Endothelial cell of umbilical vein (primary cell): ENCODE measurements at regions not wholly inside any gene's neighbourhood (a gene's known extent, or its start where the extent isn't known, plus 50 kb on each side); places are given as distances from the start of the nearest gene placed in this dataset.

Source experiments
- BruUV-seq: library from RNA; stranded (reverse); fragments of 400-500 nt; replicated peaks from 2 replicates; lab custom pipeline; 2021; lab: Mats Ljungman, UMichigan
- CTCF ChIA-PET: fragments of 300-600, 350-600 bp; sonication (Branson Sonifier 250); formaldehyde crosslinking; loops from one replicate; lab custom pipeline; 2021; ENCODE audit warnings: antibody characterized with exemption, inconsistent platforms; lab: Charles Lee
- POLR2A ChIA-PET: fragments of 300-600, 350-600 bp; sonication (Branson Sonifier 250); formaldehyde crosslinking; loops from one replicate; lab custom pipeline; 2021; ENCODE audit warnings: antibody characterized with exemption, inconsistent platforms; lab: Charles Lee
- DNase-seq: peaks from one replicate; pipeline ENCODE4 v3.0.0-alpha.2; 2011; ENCODE audit warnings: low read depth, low spot score
- FAIRE-seq: peaks from 2 replicates; lab custom pipeline; 2011; peaks lifted over from hg19 to GRCh38; lab: Jason Lieb, UNC
- H2AFZ ChIP-seq: 2 replicates; pipeline ENCODE4 v1.6.0; 2012; ENCODE audit warnings: low read depth, low read length, control low read depth, inconsistent platforms
- H3K27ac ChIP-seq: 2 replicates; pipeline ENCODE4 v1.5.1; 2011; ENCODE audit warnings: low read depth, mild to moderate bottlenecking, control low read depth, low read length, moderate library complexity; ENCODE audit not compliant: insufficient read depth
- H3K27me3 ChIP-seq, 2 experiments: 2 replicates each; pipeline versions ENCODE4 v1.6.0 to v1.6.1; 2011; ENCODE audit warnings: low read length in 2 of 2, mixed read lengths in 1 of 2; ENCODE audit not compliant: control insufficient read depth in 2 of 2, insufficient read depth in 2 of 2
- H3K36me3 ChIP-seq, 2 experiments: 2 replicates in 1 of 2; 3 replicates in 1 of 2; pipeline ENCODE4 v1.5.1; 2011; ENCODE audit warnings: low read length in 2 of 2, mild to moderate bottlenecking in 1 of 2, moderate library complexity in 1 of 2; ENCODE audit not compliant: control insufficient read depth in 2 of 2, insufficient read depth in 2 of 2; ENCODE audit errors: extremely low read depth in 1 of 2
- H3K4me1 ChIP-seq: 3 replicates; pipeline ENCODE4 v1.5.1; 2011; ENCODE audit warnings: mild to moderate bottlenecking, low read length; ENCODE audit not compliant: control insufficient read depth, insufficient read depth; ENCODE audit errors: extremely low read depth
- H3K4me2 ChIP-seq: 2 replicates; pipeline ENCODE4 v1.6.1; 2011; ENCODE audit warnings: low read length, control low read depth, mixed read lengths; ENCODE audit not compliant: insufficient read depth
- H3K4me3 ChIP-seq, 3 experiments: fragments of 200-600 bp in 1 of 3; sonication (generic), shearing (Covaris generic) in 1 of 3; replicated peaks in 1 of 3; 2 replicates each; pipeline ENCODE4 v1.5.1; 2011 to 2016; ENCODE audit warnings: control low read depth in 3 of 3, low read length in 3 of 3, mild to moderate bottlenecking in 2 of 3, inconsistent platforms in 1 of 3, low read depth in 1 of 3, moderate library complexity in 1 of 3; ENCODE audit not compliant: insufficient read depth in 1 of 3
- H3K79me2 ChIP-seq: 2 replicates; pipeline ENCODE4 v1.6.0; 2012; ENCODE audit warnings: low read length, inconsistent platforms; ENCODE audit not compliant: control insufficient read depth, insufficient read depth
- H3K9ac ChIP-seq: replicated peaks from 2 replicates; pipeline ENCODE3; 2011; ENCODE audit warnings: low read length, control low read depth; ENCODE audit not compliant: insufficient read depth; ENCODE audit errors: extremely low read depth
- H3K9me1 ChIP-seq: replicated peaks from 3 replicates; pipeline ENCODE4 v1.6.0; 2011; ENCODE audit warnings: mild to moderate bottlenecking, low read length; ENCODE audit not compliant: control insufficient read depth, insufficient read depth; ENCODE audit errors: extremely low read depth
- H3K9me3 ChIP-seq: replicated peaks from 2 replicates; pipeline ENCODE4 v1.5.1; 2012; ENCODE audit warnings: low read length, inconsistent platforms; ENCODE audit not compliant: control insufficient read depth, insufficient read depth
- H4K20me1 ChIP-seq: replicated peaks from 2 replicates; pipeline ENCODE3; 2011; ENCODE audit warnings: mild to moderate bottlenecking, low read length; ENCODE audit not compliant: control insufficient read depth, insufficient read depth; ENCODE audit errors: extremely low read depth
- CTCF ChIP-seq, 2 donors: IDR thresholded peaks; 1 replicate in 1 of 2; 2 replicates in 1 of 2; pipeline ENCODE4 v1.5.1; 2011; ENCODE audit warnings: low read length in 2 of 2, mild to moderate bottlenecking in 2 of 2, moderate library complexity in 2 of 2, control low read depth in 1 of 2, inconsistent platforms in 1 of 2, low read depth in 1 of 2; ENCODE audit not compliant: insufficient read depth in 1 of 2; ENCODE audit errors: extremely low read depth in 1 of 2
- EZH2 ChIP-seq: IDR thresholded peaks from 2 replicates; pipeline ENCODE4 v1.6.1; 2012; ENCODE audit warnings: borderline replicate concordance, low read depth, mild to moderate bottlenecking, moderate library complexity, low read length, inconsistent platforms; ENCODE audit not compliant: severe bottlenecking
- FOS ChIP-seq: IDR thresholded peaks from 2 replicates; pipeline ENCODE4 v1.6.1; 2011; ENCODE audit warnings: mild to moderate bottlenecking, low read length, moderate library complexity, borderline replicate concordance; ENCODE audit not compliant: insufficient read depth
- GATA2 ChIP-seq: IDR thresholded peaks from 2 replicates; pipeline ENCODE4 v1.7.0; 2011; ENCODE audit warnings: low read depth, mild to moderate bottlenecking, moderate library complexity, mixed read lengths, low read length; ENCODE audit not compliant: insufficient read length, insufficient read depth
- JUN ChIP-seq: IDR thresholded peaks from 2 replicates; pipeline ENCODE4 v1.6.1; 2011; ENCODE audit warnings: borderline replicate concordance, low read depth; ENCODE audit not compliant: insufficient read length, insufficient read depth
- MAX ChIP-seq: IDR thresholded peaks from 2 replicates; pipeline ENCODE4 v1.6.1; 2011; ENCODE audit not compliant: insufficient read depth, insufficient read length
- MYC ChIP-seq: IDR thresholded peaks from one replicate; pipeline ENCODE4 v1.6.1; 2011; ENCODE audit warnings: mild to moderate bottlenecking, low read depth, low read length
- POLR2A ChIP-seq: IDR thresholded peaks from 2 replicates; pipeline ENCODE4 v1.6.1; 2012; ENCODE audit warnings: low read depth, mild to moderate bottlenecking, control low read depth, low read length
- POLR2AphosphoS5 ChIP-seq: IDR thresholded peaks from 2 replicates; pipeline ENCODE4 v1.6.1; 2012; ENCODE audit warnings: low read depth, mild to moderate bottlenecking, control low read depth, low read length, moderate library complexity; ENCODE audit not compliant: insufficient read depth
- dilution Hi-C: fragments of 300-500 bp; cut with MboI; formaldehyde crosslinking; loops from one replicate; pipeline ENCODE4 v1.15.0; 2019; ENCODE audit warnings: low sequenced_read_pairs; ENCODE audit not compliant: extremely low pct_ligation_motif_present
- intact Hi-C: fragments of 100-400 bp; cut with micrococcal nuclease; formaldehyde crosslinking; loops from one replicate; pipeline ENCODE4 v1.10.0; 2022

GRCh38 chr16:79436885-79437284 is 163.7 kb downstream of the MAF start:
- no peak overlapping the region for H2AFZ ChIP-seq
- H3K9me1 ChIP-seq = no peaks in the 10 kb centered on the region
- no peaks in the 10 kb centered on the region for H3K27me3 ChIP-seq
- DNase-seq = no peak
- H3K36me3 ChIP-seq = no peaks in the 10 kb centered on the region
- peaks cover 4% of the 10 kb centered on the region for H3K9me3 ChIP-seq
- no peak overlapping the region for H3K27ac ChIP-seq
- intact Hi-C loops (no loop called here), dilution Hi-C loops (no loop called here)
- H3K79me2 ChIP-seq = no peaks in the 10 kb centered on the region
- no TSS peak for BruUV-seq
- ChIA-PET POLR2A (no interaction called here), CTCF (no interaction called here)
- no peaks in the 10 kb centered on the region for H4K20me1 ChIP-seq
- H3K4me2 ChIP-seq = no peak overlapping the region
- TF ChIP-seq CTCF (IDR thresholded peaks at IDR 0.05; ENCODE audit: extremely low read depth in 1 of 2, insufficient read depth in 1 of 2, low read depth in 1 of 2, low read length in 2 of 2) (no peak), MAX (no peak), GATA2 (no peak), EZH2 (no peak), POLR2AphosphoS5 (no peak), MYC (no peak), JUN (no peak), POLR2A (no peak), FOS (no peak)
- no peak overlapping the region for H3K4me3 ChIP-seq
- H3K9ac ChIP-seq = no peak overlapping the region
- FAIRE-seq = no peak
- no peaks in the 10 kb centered on the region for H3K4me1 ChIP-seq
